Loucy (cell line): ENCODE measurements at regions not wholly inside any gene's neighbourhood (a gene's known extent, or its start where the extent isn't known, plus 50 kb on each side); places are given as distances from the start of the nearest gene placed in this dataset.

Experiments
- H2AFZ ChIP-seq: fragments of 200-600 bp; sonication (generic); 2 replicates; pipeline ENCODE4 v1.6.0; 2016; ENCODE audit warnings: antibody characterized with exemption, mild to moderate bottlenecking, low read length, moderate library complexity
- H3F3A ChIP-seq: fragments of 200-600 bp; 2 replicates; pipeline ENCODE4 v1.6.0; 2016; ENCODE audit warnings: antibody characterized with exemption, low read depth, mild to moderate bottlenecking
- H3K27me3 ChIP-seq: fragments of 200-600 bp; sonication (generic); 2 replicates; pipeline ENCODE4 v1.6.1; 2014; ENCODE audit warnings: low read length, mild to moderate bottlenecking; ENCODE audit not compliant: insufficient read depth, poor library complexity, severe bottlenecking
- H3K36me3 ChIP-seq: fragments of 200-600 bp; sonication (generic); 2 replicates; pipeline ENCODE4 v1.6.1; 2016; ENCODE audit warnings: low read length; ENCODE audit not compliant: insufficient read depth
- H3K4me1 ChIP-seq: fragments of 200-600 bp; sonication (generic); 2 replicates; pipeline ENCODE4 v1.5.1; 2014; ENCODE audit warnings: low read length, mild to moderate bottlenecking; ENCODE audit not compliant: insufficient read depth, poor library complexity, severe bottlenecking
- H3K4me2 ChIP-seq: fragments of 200-600 bp; sonication (generic); 2 replicates; pipeline ENCODE4 v1.6.0; 2014; ENCODE audit warnings: antibody characterized with exemption, low read length, low read depth, mild to moderate bottlenecking; ENCODE audit not compliant: poor library complexity, severe bottlenecking
- H3K4me3 ChIP-seq: fragments of 200-600 bp; sonication (generic); 2 replicates; pipeline ENCODE4 v1.5.1; 2014; ENCODE audit warnings: low read length, mild to moderate bottlenecking, mixed read lengths; ENCODE audit not compliant: poor library complexity, severe bottlenecking
- H3K79me2 ChIP-seq: fragments of 200-600 bp; sonication (generic); 2 replicates; pipeline ENCODE4 v1.6.1; 2014; ENCODE audit warnings: low read length; ENCODE audit not compliant: insufficient read depth
- H3K9ac ChIP-seq: fragments of 200-600 bp; sonication (generic); 2 replicates; pipeline ENCODE4 v1.6.0; 2014; ENCODE audit warnings: mild to moderate bottlenecking, low read depth, low read length, moderate library complexity; ENCODE audit not compliant: poor library complexity, severe bottlenecking
- H3K9me2 ChIP-seq: fragments of 200-600 bp; sonication (generic); replicated peaks from 2 replicates; pipeline ENCODE4 v1.6.1; 2016; ENCODE audit warnings: low read depth, low read length, mixed read lengths
- H3K9me3 ChIP-seq: fragments of 200-600 bp; sonication (generic); 2 replicates; pipeline ENCODE4 v1.6.1; 2014; ENCODE audit warnings: mild to moderate bottlenecking, antibody characterized with exemption, low read length, low read depth; ENCODE audit not compliant: insufficient read depth
- H4K20me1 ChIP-seq: fragments of 200-600 bp; sonication (generic); 2 replicates; pipeline ENCODE4 v1.6.0; 2014; ENCODE audit warnings: antibody characterized with exemption, low read length, mild to moderate bottlenecking; ENCODE audit not compliant: insufficient read depth, poor library complexity, severe bottlenecking
- EZH2phosphoT487 ChIP-seq: fragments of 200-600 bp; IDR thresholded peaks from 2 replicates; pipeline ENCODE4 v1.6.1; 2018; ENCODE audit warnings: antibody characterized with exemption, mild to moderate bottlenecking, moderate library complexity, borderline replicate concordance
- TF ChIP-seq, protein P1 (sequence below): fragments of 200-600 bp; sonication (generic); conservative IDR thresholded peaks from 2 replicates; pipeline ENCODE4 v1.5.1; 2014; ENCODE audit warnings: mild to moderate bottlenecking, antibody characterized with exemption, low read length

DNA sequence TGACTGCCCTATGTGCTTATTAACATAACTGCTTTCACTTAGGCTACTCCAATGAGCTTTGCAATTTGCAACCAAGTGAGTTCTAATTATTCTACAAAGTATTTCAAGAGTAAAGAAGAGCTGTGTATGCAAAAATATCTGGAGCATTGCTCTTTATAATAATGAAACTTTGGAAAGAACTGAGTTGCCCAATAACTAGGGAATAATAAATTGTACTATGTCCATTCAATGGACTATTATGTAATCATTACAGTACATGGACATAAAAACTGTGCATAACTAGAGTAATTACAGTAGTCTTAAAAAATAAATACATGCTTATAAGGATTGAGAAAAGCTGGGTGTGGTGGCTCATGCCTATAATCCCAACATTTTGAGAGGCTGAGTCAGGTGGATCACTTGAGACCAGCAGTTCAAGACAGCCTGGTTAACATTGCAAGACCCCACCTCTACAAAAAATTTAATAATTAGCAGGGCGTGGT, 70.3 kb upstream of the JAK1 start:
- Histone ChIP-seq H3K4me3 (no peak overlapping the region), H3F3A (no peaks in the 10 kb centered on the region), H3K79me2 (no peaks in the 10 kb centered on the region), H3K4me2 (no peak overlapping the region), H3K9me3 (no peaks in the 10 kb centered on the region), H4K20me1 (no peaks in the 10 kb centered on the region), H3K36me3 (no peaks in the 10 kb centered on the region), H3K9me2 (no peaks in the 10 kb centered on the region), H3K4me1 (peaks cover 14% of the 10 kb centered on the region), H2AFZ (no peak overlapping the region), H3K9ac (no peak overlapping the region), H3K27me3 (no peaks in the 10 kb centered on the region)
- TF ChIP-seq, protein P1, sequence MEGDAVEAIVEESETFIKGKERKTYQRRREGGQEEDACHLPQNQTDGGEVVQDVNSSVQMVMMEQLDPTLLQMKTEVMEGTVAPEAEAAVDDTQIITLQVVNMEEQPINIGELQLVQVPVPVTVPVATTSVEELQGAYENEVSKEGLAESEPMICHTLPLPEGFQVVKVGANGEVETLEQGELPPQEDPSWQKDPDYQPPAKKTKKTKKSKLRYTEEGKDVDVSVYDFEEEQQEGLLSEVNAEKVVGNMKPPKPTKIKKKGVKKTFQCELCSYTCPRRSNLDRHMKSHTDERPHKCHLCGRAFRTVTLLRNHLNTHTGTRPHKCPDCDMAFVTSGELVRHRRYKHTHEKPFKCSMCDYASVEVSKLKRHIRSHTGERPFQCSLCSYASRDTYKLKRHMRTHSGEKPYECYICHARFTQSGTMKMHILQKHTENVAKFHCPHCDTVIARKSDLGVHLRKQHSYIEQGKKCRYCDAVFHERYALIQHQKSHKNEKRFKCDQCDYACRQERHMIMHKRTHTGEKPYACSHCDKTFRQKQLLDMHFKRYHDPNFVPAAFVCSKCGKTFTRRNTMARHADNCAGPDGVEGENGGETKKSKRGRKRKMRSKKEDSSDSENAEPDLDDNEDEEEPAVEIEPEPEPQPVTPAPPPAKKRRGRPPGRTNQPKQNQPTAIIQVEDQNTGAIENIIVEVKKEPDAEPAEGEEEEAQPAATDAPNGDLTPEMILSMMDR = no peak
- no peak for TF ChIP-seq EZH2phosphoT487

DNA sequence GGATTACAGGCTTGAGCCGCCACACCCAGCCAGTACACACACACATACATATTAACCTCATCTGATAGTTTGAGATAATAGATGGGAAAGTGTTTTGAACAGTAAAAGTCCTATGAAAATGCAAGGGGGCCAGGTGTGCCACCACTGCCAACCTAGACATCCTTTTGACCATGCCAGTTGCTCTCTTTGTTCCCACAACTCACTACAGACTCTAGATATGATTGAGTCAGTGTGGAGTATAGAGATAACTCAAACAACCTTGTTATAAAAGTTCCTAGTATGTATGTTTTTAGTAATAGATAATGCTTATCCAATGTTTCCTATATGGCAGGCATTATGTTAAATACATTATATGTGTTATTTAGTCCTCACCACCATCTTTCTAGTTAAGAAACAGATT, 72.7 kb upstream of the JAK1 start:
- Histone ChIP-seq H3K9me3 (no peaks in the 10 kb centered on the region), H2AFZ (no peak overlapping the region), H3K79me2 (no peaks in the 10 kb centered on the region), H3K36me3 (no peaks in the 10 kb centered on the region), H3K4me1 (peaks cover 13% of the 10 kb centered on the region), H3K4me2 (no peak overlapping the region), H3K4me3 (no peak overlapping the region), H4K20me1 (no peaks in the 10 kb centered on the region), H3F3A (no peaks in the 10 kb centered on the region), H3K9ac (no peak overlapping the region), H3K9me2 (no peaks in the 10 kb centered on the region), H3K27me3 (no peaks in the 10 kb centered on the region)
- TF ChIP-seq, protein P1 = no peak

DNA sequence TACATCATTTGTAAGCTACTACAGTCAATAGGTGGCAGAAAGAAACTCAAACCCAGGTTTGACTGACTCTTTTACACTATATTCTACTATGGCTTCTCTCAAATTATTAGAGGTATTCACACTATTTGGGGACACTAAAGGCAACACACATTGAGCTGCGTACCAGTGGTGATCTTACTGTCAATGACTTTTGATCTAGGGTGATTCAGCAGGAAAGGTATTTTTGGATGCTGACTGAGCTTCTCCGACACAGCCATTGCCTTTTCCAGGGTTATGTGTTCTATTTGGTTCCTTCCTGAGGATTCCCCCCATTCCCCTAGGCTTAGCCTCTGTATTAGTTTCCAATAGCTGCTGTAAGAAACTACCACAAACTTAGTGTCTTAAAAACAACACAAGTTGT, 73.2 kb upstream of the JAK1 start:
- Histone ChIP-seq H3K9ac (no peak overlapping the region), H3K27me3 (no peaks in the 10 kb centered on the region), H3K4me2 (no peak overlapping the region), H3K4me1 (peaks cover 8% of the 10 kb centered on the region), H3K9me3 (no peaks in the 10 kb centered on the region), H3K4me3 (no peak overlapping the region), H3F3A (no peaks in the 10 kb centered on the region), H3K36me3 (no peaks in the 10 kb centered on the region), H3K79me2 (no peaks in the 10 kb centered on the region), H4K20me1 (no peaks in the 10 kb centered on the region), H2AFZ (no peak overlapping the region), H3K9me2 (no peaks in the 10 kb centered on the region)
- TF ChIP-seq, protein P1 = no peak
- no peak for TF ChIP-seq EZH2phosphoT487
